ENCODE measurements at regions not wholly inside any gene's neighbourhood (a gene's known extent, or its start where the extent isn't known, plus 50 kb on each side); places are given as distances from the start of the nearest gene placed in this dataset.
A peak's percentile ranks its signal among the peaks of the same experiment; 100 is the strongest.

- no peak for DNase-seq
- ATAC-seq: no peak
- Mint-ChIP-seq H3K4me3 (no peak overlapping the region), H3K27ac (peak overlapping the region; percentile 98), H3K4me1 (peaks cover 60% of the 10 kb centered on the region), H3K27me3 (no peaks in the 10 kb centered on the region), H3K36me3 (ENCODE audit: low read depth) (no peaks in the 10 kb centered on the region)
- no peaks in the 10 kb centered on the region for H3K9me3 ChIP-seq (ENCODE audit: control insufficient read depth, low read length, poor library complexity, severe bottlenecking)
Observed at GRCh38 chr6:25005010-25005409, 69.2 kb upstream of the RIPOR2 start.

GRCh38 chr6:25006075-25006474 is 70.3 kb upstream of the RIPOR2 start:
- H3K4me1 Mint-ChIP-seq: peaks cover 65% of the 10 kb centered on the region
- no peak for ATAC-seq

GRCh38 chr6:25006565-25007001 is 70.8 kb upstream of the RIPOR2 start:
- H3K9me3 ChIP-seq (ENCODE audit: control insufficient read depth, low read length, poor library complexity, severe bottlenecking): no peaks in the 10 kb centered on the region
- DNase-seq (no peak), ATAC-seq (peak; percentile 69)
- H3K27me3 Mint-ChIP-seq: no peaks in the 10 kb centered on the region
- H3K36me3 Mint-ChIP-seq (ENCODE audit: low read depth): no peaks in the 10 kb centered on the region
- peaks cover 68% of the 10 kb centered on the region for H3K4me1 Mint-ChIP-seq
- peak overlapping the region; percentile 98 for H3K27ac Mint-ChIP-seq
- peak overlapping the region; percentile 85 for H3K4me3 Mint-ChIP-seq

More at GRCh38 chr6:25006075-25006474, 70.3 kb upstream of the RIPOR2 start:
- Mint-ChIP-seq H3K36me3 (ENCODE audit: low read depth) (no peaks in the 10 kb centered on the region), H3K4me3 (peak overlapping the region; percentile 85), H3K27me3 (no peaks in the 10 kb centered on the region), H3K27ac (peak overlapping the region; percentile 98)
- no peaks in the 10 kb centered on the region for H3K9me3 ChIP-seq (ENCODE audit: control insufficient read depth, low read length, poor library complexity, severe bottlenecking)
- DNase-seq: no peak

GRCh38 chr6:25007269-25007699 is 71.5 kb upstream of the RIPOR2 start:
- Mint-ChIP-seq H3K4me1 (peaks cover 71% of the 10 kb centered on the region), H3K27ac (peak overlapping the region; percentile 98), H3K36me3 (ENCODE audit: low read depth) (no peaks in the 10 kb centered on the region), H3K4me3 (peak overlapping the region; percentile 83), H3K27me3 (no peaks in the 10 kb centered on the region)
- no peaks in the 10 kb centered on the region for H3K9me3 ChIP-seq (ENCODE audit: control insufficient read depth, low read length, poor library complexity, severe bottlenecking)
- ATAC-seq (peak; percentile 63), DNase-seq (no peak)

- DNase-seq (no peak), ATAC-seq (no peak)
- H3K27me3 Mint-ChIP-seq: no peaks in the 10 kb centered on the region
- no peaks in the 10 kb centered on the region for H3K9me3 ChIP-seq (ENCODE audit: control insufficient read depth, low read length, poor library complexity, severe bottlenecking)
- H3K27ac Mint-ChIP-seq: peak overlapping the region; percentile 98
- peaks cover 68% of the 10 kb centered on the region for H3K4me1 Mint-ChIP-seq
- no peaks in the 10 kb centered on the region for H3K36me3 Mint-ChIP-seq (ENCODE audit: low read depth)
- peak overlapping the region; percentile 67 for H3K4me3 Mint-ChIP-seq
Observed at GRCh38 chr6:25008707-25009392, 73.1 kb upstream of the RIPOR2 start.

GRCh38 chr6:25009393-25009710 is 73.6 kb upstream of the RIPOR2 start:
- Mint-ChIP-seq H3K36me3 (ENCODE audit: low read depth) (no peaks in the 10 kb centered on the region), H3K27ac (peak overlapping the region; percentile 98), H3K27me3 (no peaks in the 10 kb centered on the region), H3K4me3 (peak overlapping the region; percentile 67), H3K4me1 (peaks cover 64% of the 10 kb centered on the region)
- ATAC-seq (peak; percentile 20), DNase-seq (no peak)
- H3K9me3 ChIP-seq (ENCODE audit: control insufficient read depth, low read length, poor library complexity, severe bottlenecking): no peaks in the 10 kb centered on the region

- Mint-ChIP-seq H3K27ac (peak overlapping the region; percentile 98), H3K27me3 (no peaks in the 10 kb centered on the region), H3K36me3 (ENCODE audit: low read depth) (no peaks in the 10 kb centered on the region), H3K4me3 (no peak overlapping the region), H3K4me1 (peaks cover 64% of the 10 kb centered on the region)
- no peak for ATAC-seq
- no peaks in the 10 kb centered on the region for H3K9me3 ChIP-seq (ENCODE audit: control insufficient read depth, low read length, poor library complexity, severe bottlenecking)
- no peak for DNase-seq
Observed at GRCh38 chr6:25010176-25010575, 74.4 kb upstream of the RIPOR2 start.

- Mint-ChIP-seq H3K4me3 (peak overlapping the region; percentile 19), H3K27me3 (no peaks in the 10 kb centered on the region), H3K4me1 (peaks cover 63% of the 10 kb centered on the region), H3K27ac (peak overlapping the region; percentile 98), H3K36me3 (ENCODE audit: low read depth) (no peaks in the 10 kb centered on the region)
- ATAC-seq: no peak
- H3K9me3 ChIP-seq (ENCODE audit: control insufficient read depth, low read length, poor library complexity, severe bottlenecking): no peaks in the 10 kb centered on the region
- no peak for DNase-seq
Observed at GRCh38 chr6:25010902-25011625, 75.3 kb upstream of the RIPOR2 start.

- Mint-ChIP-seq H3K36me3 (ENCODE audit: low read depth) (no peaks in the 10 kb centered on the region), H3K4me3 (no peak overlapping the region), H3K4me1 (peaks cover 59% of the 10 kb centered on the region), H3K27me3 (no peaks in the 10 kb centered on the region), H3K27ac (peak overlapping the region; percentile 98)
- ATAC-seq: no peak
- no peak for DNase-seq
- no peaks in the 10 kb centered on the region for H3K9me3 ChIP-seq (ENCODE audit: control insufficient read depth, low read length, poor library complexity, severe bottlenecking)
Observed at GRCh38 chr6:25012657-25013056, 76.9 kb upstream of the RIPOR2 start.

- H3K9me3 ChIP-seq (ENCODE audit: control insufficient read depth, low read length, poor library complexity, severe bottlenecking): no peaks in the 10 kb centered on the region
- peaks cover 59% of the 10 kb centered on the region for H3K4me1 Mint-ChIP-seq
- H3K27me3 Mint-ChIP-seq: no peaks in the 10 kb centered on the region
- no peaks in the 10 kb centered on the region for H3K36me3 Mint-ChIP-seq (ENCODE audit: low read depth)
- no peak overlapping the region for H3K4me3 Mint-ChIP-seq
- peak overlapping the region; percentile 98 for H3K27ac Mint-ChIP-seq
- DNase-seq (no peak), ATAC-seq (no peak)
Observed at GRCh38 chr6:25013246-25013645, 77.5 kb upstream of the RIPOR2 start.

- Mint-ChIP-seq H3K36me3 (ENCODE audit: low read depth) (no peaks in the 10 kb centered on the region), H3K27ac (peak overlapping the region; percentile 98), H3K27me3 (no peaks in the 10 kb centered on the region), H3K4me3 (no peak overlapping the region), H3K4me1 (peaks cover 48% of the 10 kb centered on the region)
- ATAC-seq (no peak), DNase-seq (no peak)
- H3K9me3 ChIP-seq (ENCODE audit: control insufficient read depth, low read length, poor library complexity, severe bottlenecking): no peaks in the 10 kb centered on the region
Observed at GRCh38 chr6:25014369-25014768, 78.6 kb upstream of the RIPOR2 start.

GRCh38 chr6:25014791-25015560 is 79.2 kb upstream of the RIPOR2 start:
- H3K27me3 Mint-ChIP-seq: no peaks in the 10 kb centered on the region
- H3K27ac Mint-ChIP-seq: peak overlapping the region; percentile 98
- H3K9me3 ChIP-seq (ENCODE audit: control insufficient read depth, low read length, poor library complexity, severe bottlenecking): no peaks in the 10 kb centered on the region
- H3K4me3 Mint-ChIP-seq: peak overlapping the region; percentile 82
- H3K36me3 Mint-ChIP-seq (ENCODE audit: low read depth): no peaks in the 10 kb centered on the region
- ATAC-seq (peak; percentile 91), DNase-seq (peak in 1 of 3 donors; percentile 33)
- peaks cover 42% of the 10 kb centered on the region for H3K4me1 Mint-ChIP-seq

GRCh38 chr6:25016014-25016720 is 80.4 kb upstream of the RIPOR2 start:
- no peaks in the 10 kb centered on the region for H3K36me3 Mint-ChIP-seq (ENCODE audit: low read depth)
- peaks cover 35% of the 10 kb centered on the region for H3K4me1 Mint-ChIP-seq
- DNase-seq: no peak
- H3K27ac Mint-ChIP-seq: peak overlapping the region; percentile 98
- no peaks in the 10 kb centered on the region for H3K27me3 Mint-ChIP-seq
- no peak for ATAC-seq
- no peak overlapping the region for H3K4me3 Mint-ChIP-seq
- no peaks in the 10 kb centered on the region for H3K9me3 ChIP-seq (ENCODE audit: control insufficient read depth, low read length, poor library complexity, severe bottlenecking)
